Left hindlimb (tissue), 1 donor: ENCODE measurements at regions not wholly inside any gene's neighbourhood (a gene's known extent, or its start where the extent isn't known, plus 50 kb on each side); places are given as distances from the start of the nearest gene placed in this dataset.
"Not testable (repeated sequence)": the region's sequence is repeated elsewhere in the genome, so short reads cannot be mapped to it uniquely, and the experiment has no call there.

Experiments used
- DNase-seq: peaks from one replicate; pipeline ENCODE4 v3.0.0-alpha.2; 2018

DNA sequence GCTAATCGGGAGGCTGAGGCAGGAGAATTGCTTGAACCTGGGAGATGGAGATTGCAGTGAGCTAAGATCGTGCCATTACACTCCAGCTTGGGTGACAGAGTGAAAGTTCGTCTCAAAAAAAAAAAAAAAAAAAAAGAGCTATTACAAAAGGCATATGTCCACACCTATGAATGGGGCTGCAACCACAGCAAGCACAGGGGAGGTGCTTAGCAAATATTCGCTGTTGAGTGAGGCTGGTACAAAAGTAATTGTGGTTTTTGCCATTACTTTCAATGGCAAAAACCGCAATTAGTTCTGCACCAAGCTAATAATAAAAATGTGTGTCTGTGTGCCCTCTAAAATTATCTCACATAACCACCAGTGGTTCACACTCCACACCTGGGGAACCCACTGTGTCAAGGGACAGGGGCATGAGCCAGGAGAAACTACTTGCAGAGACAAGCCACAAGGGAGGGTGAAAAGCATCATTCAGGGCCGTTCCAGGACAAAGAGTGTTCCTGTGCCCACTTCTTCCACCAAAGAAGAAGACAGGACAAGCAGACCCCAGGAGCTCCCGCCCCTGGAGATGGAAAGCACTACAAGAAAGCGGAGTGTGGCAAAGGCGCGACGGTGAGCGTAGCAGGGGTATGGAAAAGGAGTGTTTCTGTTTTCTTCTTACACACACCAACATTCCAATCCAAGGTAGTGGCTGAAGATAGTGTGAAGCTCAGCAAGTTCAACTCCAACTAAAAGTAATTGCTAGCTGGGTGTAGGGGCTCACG is 84.4 kb upstream of the CNEP1R1 start:
- DNase-seq: no peak

DNA sequence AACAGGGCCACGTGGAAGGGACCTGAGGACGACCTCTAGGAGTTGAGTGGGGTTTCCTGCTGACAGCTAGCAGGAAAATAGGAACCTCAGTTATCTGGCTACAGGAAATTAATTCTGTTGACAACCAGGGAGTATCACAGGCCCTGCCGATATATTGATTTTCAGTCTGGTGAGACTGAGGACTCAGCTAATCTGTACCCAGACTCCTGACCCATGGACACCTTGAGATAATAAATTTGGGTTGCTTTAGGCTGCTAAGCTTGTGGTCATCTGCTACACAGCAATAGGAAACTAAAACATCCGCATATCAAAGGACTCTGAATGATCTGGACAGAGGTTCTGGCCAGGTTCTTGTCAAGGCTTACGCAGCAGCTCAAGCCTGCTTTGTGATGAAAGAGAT is 80.8 kb upstream of the CNEP1R1 start:
- no peak for DNase-seq

DNA sequence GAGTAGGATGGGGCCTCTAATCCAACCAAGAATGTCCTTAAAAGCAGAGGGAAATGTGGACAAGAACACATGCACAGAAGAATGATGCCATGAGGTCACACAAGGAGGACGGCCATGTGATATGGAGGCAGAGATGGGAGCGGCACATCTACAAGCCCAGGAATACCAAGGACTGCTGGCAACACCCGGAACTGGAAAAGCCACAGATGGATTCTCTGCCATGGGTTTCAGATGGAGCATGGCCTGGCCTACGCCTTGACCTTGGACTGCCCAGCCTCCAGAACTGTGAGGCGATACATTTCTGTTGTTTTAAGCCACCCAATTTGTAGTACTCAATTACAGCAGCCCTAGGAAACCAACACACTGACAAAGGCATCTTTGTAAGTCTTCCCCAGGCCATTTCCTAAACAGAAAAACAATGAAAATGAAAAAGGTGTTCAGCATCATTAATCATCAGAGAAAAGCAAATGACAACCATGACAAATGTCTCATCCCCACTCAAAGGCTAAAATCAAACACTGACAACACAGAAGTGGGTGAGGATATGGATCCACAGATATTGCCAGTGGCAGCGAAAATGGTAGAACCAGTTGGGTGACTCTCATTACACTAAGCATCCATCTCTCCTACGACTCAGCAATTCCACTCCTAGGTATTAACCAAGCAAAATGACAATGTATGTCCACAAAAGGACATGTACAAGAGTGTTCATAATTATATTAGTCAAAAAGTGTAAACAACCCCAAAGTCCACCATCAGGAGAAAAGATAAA is 76.9 kb upstream of the CNEP1R1 start:
- no peak for DNase-seq

DNA sequence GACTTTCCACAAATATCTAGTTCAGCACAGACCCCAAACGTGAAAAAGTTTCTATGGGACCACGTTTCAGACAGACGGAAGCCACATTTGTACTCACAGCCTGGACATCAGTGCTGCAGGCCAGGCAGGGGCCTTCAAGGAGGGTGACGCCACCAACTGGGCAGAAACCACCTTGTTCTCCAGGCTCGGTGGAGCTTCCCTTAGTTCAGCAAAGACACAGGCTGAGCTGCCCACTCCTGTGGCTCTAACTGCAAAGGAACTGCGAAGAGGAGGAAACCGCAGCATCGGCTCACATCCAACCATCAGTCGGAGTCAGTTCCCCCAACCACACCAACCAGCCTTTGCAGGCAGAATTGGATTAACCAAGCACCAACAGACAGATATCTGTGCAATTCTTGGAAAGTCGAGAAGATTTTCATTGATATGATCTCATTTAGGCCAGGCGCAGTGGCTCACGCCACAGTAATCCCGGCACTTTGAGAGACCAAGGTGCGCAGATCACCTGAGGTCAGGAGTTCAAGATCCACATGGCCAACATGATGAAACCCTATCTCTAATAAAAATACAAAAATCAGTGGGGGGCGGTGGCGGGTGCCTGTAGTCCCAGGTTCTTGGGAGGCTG is 73.3 kb upstream of the CNEP1R1 start:
- DNase-seq: no peak

DNA sequence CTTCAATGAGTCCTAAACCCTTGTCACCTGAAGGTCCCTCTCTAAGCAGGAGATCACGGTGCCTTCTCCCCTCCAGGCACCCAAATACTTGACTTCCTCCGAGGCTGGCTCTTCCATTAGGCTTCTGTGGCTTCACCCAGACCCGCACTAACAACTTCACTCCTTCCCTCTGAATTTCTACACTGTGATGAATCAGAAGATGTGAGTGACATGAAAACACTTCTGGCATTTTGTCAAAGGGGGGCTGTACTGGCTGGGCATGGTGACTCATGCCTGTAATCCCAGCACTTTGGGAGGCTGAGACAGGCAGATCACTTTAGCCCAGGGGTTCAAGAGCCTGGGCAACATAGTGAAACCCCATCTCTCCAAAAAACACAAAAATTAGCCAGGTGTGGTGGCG is 72.6 kb upstream of the CNEP1R1 start:
- no peak for DNase-seq

DNA sequence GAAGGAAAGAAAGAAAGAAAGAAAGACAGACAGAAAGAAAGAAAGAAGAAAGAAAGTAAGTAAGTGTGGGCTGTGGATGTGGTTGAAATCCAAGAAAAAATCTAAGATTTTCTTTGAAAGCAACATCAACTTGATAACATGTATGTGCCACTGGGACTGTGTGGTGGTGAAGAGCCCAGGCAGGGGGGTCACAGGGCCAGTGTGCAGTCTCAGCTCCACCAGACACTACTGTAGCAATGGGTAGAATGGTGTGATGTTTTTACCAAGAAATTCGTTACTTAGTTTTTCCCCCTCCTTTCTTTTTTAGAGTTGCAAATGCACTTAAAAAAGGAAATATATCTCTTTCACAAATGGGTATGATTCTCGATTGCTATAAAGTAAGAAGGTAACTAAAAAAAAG is 71.9 kb upstream of the CNEP1R1 start:
- no peak for DNase-seq

DNA sequence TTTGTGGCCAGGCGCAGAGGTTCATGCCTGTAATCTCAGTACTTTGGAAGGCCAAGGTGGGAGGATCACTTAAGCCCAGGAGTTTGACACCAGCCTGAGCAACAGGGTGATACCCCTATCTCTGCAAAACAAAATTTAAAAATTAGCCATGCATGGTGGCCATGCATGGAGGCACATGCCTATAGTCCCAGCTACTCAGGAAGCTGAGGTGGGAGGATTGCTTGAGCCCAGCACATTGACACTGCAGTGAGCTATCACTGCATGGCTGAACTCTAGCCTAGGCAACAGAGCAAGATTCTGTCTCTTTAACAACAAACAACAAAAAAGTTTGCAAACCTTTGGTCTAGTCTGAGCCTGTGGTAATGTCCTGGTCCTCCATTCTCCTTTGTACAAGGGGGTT is 69.2 kb upstream of the CNEP1R1 start:
- DNase-seq: no peak

DNA sequence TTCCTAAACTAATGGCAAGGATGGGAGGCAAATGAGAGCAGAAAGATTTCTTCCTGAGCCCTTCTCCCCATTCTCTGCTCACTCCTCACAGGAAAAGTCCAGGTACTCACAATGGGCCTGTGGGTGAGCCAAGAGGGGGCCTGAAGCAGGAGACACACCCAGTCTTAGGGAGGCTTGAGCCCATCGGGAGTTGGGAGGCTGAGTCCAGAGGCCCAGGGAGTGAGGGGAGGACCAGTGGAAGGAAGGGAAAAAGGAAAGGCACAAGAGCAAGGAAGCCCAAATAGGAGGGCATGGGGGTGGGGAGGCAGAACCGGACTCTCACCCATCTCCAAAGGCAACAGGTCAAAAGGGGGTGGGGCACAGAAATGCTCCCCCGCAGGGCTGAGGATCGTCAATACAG is 68.1 kb upstream of the CNEP1R1 start:
- DNase-seq: no peak

DNA sequence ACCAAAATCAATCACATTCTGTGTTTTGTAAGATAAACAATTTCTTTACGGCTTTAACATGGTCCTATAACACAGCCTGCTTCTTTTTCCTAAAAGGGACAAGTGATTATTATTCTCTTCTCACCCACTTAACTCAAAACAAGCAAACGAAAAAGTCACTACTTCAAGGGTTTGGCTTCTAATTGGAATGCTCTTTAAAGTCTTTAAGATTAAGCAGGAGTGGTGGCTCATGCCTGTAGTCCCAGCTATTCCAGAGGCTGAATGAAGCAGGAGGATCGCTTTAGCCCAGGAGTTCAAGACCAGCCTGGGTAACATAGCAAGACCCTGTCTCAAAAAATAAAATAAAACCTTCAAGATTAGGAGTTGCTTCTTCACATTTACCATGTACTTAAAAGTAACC is 66.6 kb upstream of the CNEP1R1 start:
- DNase-seq: no peak

DNA sequence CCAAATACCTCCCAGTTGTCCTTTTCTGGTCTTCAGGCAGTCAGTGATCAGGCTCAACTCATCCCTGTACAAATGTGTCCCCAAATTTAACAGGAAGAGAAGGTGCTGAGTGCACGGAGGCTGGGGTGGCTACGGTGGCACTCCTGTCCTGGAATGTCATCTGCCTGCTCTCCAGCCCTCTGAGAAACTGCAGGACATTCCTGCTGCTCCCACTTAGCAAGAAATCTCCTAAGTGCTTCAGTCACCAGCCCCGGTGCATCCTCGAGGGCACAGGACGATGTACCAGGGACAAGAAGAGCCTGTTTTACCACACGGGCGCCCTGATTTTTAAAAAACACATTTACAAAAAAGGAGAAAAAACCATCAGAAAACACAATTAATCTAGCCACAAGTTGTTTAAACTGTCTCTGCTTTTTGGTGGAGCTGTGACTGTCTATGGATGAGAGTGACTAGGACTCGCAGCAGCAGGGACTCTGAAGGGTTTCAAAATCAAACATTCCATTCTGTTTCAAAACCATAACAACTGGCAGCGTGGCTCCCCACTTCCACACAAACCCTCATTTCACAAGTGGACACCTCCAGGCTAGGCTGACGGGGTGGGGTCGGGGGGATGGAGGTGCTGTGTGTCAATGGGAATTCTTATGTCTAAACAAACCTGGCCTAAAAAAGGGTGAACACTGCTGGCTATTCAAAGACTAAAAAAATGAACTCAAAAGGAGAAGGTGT is 65.3 kb upstream of the CNEP1R1 start:
- DNase-seq: no peak

DNA sequence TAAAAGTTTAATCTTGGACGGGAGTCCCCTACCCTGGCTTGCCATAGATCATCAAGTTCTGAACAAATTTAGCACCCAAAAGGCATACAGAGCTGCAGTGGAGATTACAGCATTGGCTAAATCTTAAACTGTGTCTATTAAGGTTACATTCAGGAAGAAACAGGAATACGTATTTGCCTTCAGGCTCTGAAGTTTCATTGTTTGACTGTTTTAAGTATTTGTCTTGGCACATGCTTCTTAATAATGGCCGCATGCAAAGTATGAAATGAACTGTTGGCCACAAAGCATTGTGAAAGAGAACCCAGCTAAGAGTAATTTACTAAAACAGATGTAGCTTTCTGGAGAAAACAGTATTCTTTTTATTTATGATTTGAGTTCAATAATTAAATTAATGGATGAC is 63.9 kb upstream of the CNEP1R1 start:
- DNase-seq: no peak

DNA sequence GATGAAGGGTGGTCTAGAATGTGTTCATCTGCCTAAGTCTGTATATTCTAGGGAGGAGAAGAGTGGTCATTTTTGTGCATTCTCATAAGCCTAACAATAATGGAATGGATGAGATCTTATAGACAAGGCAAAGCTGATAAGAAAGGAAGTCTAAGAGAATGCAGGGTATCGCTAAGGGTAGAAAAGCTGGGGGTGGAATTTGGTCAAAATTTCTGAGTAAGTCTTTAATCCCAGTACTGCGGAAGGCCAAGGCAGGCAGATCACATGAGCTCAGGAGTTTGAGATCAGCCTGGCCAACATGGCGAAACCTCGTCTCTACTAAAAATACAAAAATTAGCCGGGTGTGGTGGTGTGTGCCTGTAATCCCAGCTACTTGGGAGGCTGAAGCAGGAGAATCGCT is 62.5 kb upstream of the CNEP1R1 start:
- not testable (repeated sequence) for DNase-seq

DNA sequence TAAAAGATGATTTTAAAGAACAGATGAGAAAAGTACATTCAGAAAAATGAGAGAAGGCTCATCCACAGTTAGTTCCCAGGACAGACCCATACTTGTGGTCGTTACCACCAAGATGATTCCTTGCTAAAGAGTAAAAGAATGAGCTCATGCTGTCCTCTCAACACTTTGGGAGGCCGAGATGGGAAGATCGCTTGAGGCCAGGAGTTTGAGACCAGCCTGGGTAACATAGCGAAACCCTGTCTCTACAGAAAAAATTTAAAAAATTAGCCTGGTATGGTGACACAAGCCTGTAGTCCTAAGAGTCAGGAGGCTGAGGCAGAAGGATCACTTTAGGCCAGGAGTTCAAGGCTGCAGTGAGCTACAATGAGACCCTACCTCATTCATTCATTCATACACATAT is 60.7 kb upstream of the CNEP1R1 start:
- DNase-seq: no peak

DNA sequence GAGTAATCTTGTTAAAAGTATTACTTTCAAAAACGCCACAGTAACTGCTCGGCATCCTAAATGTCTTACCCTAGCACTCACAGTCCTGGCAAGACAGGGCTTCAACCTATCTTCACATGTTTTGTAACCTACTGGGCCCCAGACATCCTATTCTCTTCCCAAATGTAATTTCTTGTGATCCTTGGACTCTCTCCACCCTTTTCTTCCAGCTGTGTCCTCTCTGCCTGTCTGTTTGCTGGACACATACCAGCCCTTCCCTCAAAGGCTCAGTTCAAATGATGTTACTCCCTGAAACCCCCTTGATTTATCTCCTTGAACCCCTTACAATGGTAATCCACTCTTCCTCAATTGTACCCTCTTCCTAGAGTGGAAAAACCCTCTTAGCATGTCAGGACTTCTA is 60.1 kb upstream of the CNEP1R1 start:
- DNase-seq: no peak

DNA sequence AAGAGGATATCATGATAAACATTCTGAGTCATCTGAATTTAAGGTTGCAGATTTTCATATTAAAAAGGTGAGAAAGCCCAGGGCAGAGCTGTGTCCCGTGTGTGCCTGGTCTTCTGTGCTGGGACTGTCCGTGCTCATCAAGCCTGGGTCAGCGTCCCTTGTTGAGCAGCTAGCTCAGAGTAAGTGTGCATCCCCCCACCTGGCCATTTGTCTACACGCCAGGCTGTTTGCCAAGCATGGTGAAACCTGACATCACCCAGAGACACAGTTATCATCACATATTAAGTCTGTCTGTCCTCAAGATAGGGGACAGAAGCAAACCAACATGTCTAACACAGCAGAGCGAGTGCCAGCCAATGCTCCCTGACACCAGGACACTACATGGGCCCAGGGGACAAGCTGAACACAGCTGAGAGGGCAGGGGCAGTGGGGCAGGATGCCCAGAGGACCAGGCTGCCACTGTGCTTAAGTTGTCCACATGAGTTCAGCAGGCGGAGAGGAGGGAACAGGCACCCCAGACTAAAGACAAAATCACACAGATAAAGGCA is 57.9 kb upstream of the CNEP1R1 start:
- no peak for DNase-seq

DNA sequence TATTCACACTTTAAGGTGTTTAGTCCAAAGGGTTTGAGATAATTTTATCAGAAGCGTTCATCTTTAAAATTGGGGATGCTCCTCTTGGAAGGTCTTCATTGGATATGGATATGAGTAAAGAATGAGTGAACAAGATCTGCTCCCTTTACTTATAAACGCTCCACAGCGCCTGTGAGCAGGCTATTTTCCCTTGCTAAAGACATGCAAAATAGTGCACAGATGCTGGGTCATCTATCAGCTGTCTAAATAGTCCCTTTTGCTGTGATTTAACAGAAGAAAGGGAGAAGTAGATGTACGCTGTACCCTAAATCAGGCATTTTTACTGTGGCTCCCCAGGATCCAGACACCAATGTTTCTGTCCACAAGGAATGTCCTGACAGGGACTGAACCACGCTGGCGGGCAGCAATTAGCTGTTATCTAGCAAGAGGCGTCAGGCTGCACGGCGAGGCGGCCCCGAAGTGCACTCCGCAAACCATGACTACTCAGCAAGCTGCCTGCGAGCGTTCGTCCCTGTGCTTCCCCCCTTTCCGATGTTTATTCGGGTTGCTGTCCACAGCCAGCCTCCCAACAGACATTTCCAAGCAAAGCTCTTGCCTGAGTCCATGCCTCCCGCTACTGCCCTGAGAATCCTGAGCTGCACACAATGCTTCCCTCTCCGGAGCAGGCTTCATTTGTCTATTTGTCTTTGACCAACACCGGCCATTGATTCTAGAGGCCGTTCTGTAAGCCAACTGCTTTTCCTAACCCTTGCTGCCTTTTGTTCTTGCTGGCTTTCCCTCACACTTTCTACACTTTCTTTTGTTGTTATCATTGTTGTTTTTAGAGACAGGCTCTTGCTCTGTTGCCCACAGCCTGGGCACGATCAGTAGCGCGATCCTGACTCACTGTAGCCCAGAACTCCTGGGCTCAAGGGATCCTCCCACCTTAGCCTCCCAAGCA is 55.7 kb upstream of the CNEP1R1 start:
- no peak for DNase-seq

DNA sequence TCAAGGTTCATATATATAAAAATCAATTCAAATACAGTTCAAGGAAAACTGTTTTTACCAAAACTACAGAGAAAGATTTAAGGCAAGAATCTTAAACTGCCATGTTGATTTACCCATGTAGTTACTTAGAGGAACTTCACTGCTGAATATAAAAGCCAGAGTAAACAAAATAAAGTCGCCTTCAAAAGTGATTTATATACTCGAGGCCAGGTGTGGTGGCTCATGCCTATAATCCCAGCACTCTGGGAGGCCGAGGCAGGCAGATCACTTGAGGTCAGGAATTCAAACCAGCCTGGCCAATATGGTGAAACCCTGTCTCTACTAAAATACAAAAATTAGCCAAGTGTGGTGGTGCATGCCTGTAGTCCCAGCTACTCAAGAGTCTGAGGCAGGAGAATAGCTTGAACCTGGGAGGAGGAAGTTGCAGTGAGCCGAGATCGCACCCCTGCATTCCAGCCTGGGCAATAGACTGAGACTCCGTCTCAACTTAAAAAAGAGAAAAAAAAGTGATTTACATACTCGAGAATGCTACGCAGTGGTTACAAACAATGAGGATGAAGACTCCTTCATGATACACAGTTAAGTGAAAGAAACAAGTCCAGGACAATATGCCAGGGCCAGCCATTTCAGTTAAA is 54.1 kb upstream of the CNEP1R1 start:
- no peak for DNase-seq

DNA sequence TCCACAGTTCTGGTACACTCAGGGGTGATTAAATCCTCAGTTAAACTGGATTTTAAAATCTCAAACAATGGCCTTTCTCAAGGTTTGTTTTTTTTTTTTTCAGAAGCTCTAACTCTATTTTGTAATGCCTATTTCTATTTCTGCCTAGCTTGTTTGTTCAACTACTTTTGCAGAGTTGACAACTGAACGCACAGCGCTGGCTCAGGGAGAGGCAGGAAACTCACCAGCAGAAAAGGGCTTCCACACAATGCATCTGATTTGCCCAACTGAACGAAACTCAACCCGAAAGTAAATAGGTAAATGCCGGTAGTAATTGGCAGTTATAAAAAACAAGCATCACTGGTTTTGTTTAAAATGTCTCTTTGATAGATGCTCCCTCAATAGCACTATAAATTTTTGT is 52.7 kb upstream of the CNEP1R1 start:
- DNase-seq: no peak

DNA sequence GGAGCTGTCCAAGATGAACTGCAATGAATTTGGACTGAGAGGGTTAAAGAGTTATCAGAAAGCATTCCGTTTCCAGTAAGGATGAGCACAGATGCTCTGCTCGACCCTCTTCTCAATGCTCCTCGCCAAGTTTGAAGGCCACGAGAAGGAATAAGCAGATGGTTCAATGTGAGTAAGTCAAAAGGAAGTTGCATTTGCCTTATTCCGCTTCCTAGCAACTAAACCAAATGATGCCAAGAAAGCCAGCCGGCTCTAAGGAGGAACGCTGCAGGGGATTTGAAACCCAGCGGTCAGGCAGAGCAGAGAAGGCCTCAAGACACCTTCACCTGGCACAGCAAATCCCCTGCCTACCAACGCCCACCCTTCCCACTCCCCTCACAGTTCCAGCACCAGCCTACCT is 52.1 kb upstream of the CNEP1R1 start:
- no peak for DNase-seq
